GM23338 (cell line): ENCODE measurements at regions not wholly inside any gene's neighbourhood (a gene's known extent, or its start where the extent isn't known, plus 50 kb on each side); places are given as distances from the start of the nearest gene placed in this dataset.

Source experiments
- ATAC-seq: fragments of 200-7000 bp; cut with Tn5 transposase; 3 replicates; pipeline ENCODE4 v1.9.1; 2020
- DNase-seq: peaks from one replicate; pipeline ENCODE4 v3.0.0-alpha.2; 2015; ENCODE audit warnings: low spot score
- H2AFZ ChIP-seq: fragments of 200-600 bp; sonication (generic); 2 replicates; pipeline ENCODE4 v1.8.0; 2016; ENCODE audit warnings: antibody characterized with exemption, mild to moderate bottlenecking, moderate library complexity
- H3F3A ChIP-seq: fragments of 200-600 bp; sonication (generic); replicated peaks from 2 replicates; pipeline ENCODE4 v1.8.0; 2017; ENCODE audit warnings: antibody characterized with exemption, mixed run types, low read depth
- H3K27ac ChIP-seq: fragments of 200-600 bp; sonication (generic); 2 replicates; pipeline ENCODE4 v1.6.1; 2016; ENCODE audit warnings: low read depth
- H3K27me3 ChIP-seq: fragments of 200-600 bp; sonication (generic); 2 replicates; pipeline ENCODE4 v1.8.0; 2016; ENCODE audit warnings: mild to moderate bottlenecking, mixed run types, moderate library complexity; ENCODE audit not compliant: insufficient read depth
- H3K36me3 ChIP-seq: fragments of 200-600 bp; sonication (generic); 2 replicates; pipeline ENCODE4 v1.8.0; 2016; ENCODE audit warnings: mild to moderate bottlenecking; ENCODE audit not compliant: insufficient read depth
- H3K4me1 ChIP-seq: fragments of 200-600 bp; sonication (generic); 2 replicates; pipeline ENCODE4 v1.8.0; 2016; ENCODE audit warnings: mild to moderate bottlenecking, moderate library complexity; ENCODE audit not compliant: insufficient read depth
- H3K4me2 ChIP-seq: fragments of 200-600 bp; sonication (generic); 2 replicates; pipeline ENCODE4 v1.7.1; 2017; ENCODE audit warnings: mixed run types
- H3K4me3 ChIP-seq: fragments of 200-600 bp; sonication (generic); 2 replicates; pipeline ENCODE4 v1.6.1; 2016; ENCODE audit warnings: mixed run types
- H3K79me2 ChIP-seq: fragments of 200-600 bp; sonication (generic); replicated peaks from 2 replicates; pipeline ENCODE4 v1.8.0; 2017; ENCODE audit warnings: mild to moderate bottlenecking; ENCODE audit not compliant: insufficient read depth
- H3K9me2 ChIP-seq: fragments of 200-600 bp; sonication (generic); 2 replicates; pipeline ENCODE4 v1.8.0; 2017; ENCODE audit not compliant: insufficient read depth
- H4K20me1 ChIP-seq: fragments of 200-600 bp; sonication (generic); replicated peaks from 2 replicates; pipeline ENCODE4 v1.8.0; 2017; ENCODE audit warnings: mild to moderate bottlenecking; ENCODE audit not compliant: insufficient read depth
- H3K27ac Mint-ChIP-seq: 2 replicates; pipeline ENCODE4 v1.8.0; 2020; ENCODE audit warnings: inconsistent platforms, mild to moderate bottlenecking, moderate library complexity, mixed read lengths
- H3K27me3 Mint-ChIP-seq: 3 replicates; pipeline ENCODE4 v1.8.0; 2022; ENCODE audit warnings: low read depth, mild to moderate bottlenecking, moderate library complexity, mixed read lengths, inconsistent platforms; ENCODE audit not compliant: insufficient read depth, poor library complexity
- H3K36me3 Mint-ChIP-seq: 3 replicates; pipeline ENCODE4 v1.8.0; 2021; ENCODE audit warnings: low read depth, mild to moderate bottlenecking, inconsistent platforms, moderate library complexity, mixed read lengths
- H3K4me1 Mint-ChIP-seq: 3 replicates; pipeline ENCODE4 v1.8.0; 2020; ENCODE audit warnings: mild to moderate bottlenecking, inconsistent platforms, mixed read lengths
- H3K4me3 Mint-ChIP-seq: 3 replicates; pipeline ENCODE4 v1.8.0; 2021; ENCODE audit warnings: moderate library complexity, mild to moderate bottlenecking, inconsistent platforms, mixed read lengths
- H3K9me3 Mint-ChIP-seq: 3 replicates; pipeline ENCODE4 v1.8.0; 2020; ENCODE audit warnings: moderate library complexity, mild to moderate bottlenecking, inconsistent platforms, mixed read lengths
- CREB1 ChIP-seq: fragments of 250-450 bp; sonication (Bioruptor Pico); IDR thresholded peaks from 2 replicates; pipeline ENCODE4 v1.5.0; 2020; ENCODE audit warnings: low read depth, mild to moderate bottlenecking, moderate library complexity
- CTCF ChIP-seq, 2 experiments: fragments of 200-600 bp in 1 of 2; sonication (generic) in 1 of 2; conservative IDR thresholded peaks; 2 replicates each; pipeline versions ENCODE4 v1.5.1 to v1.6.1; 2016 to 2017; ENCODE audit warnings: antibody characterized with exemption in 2 of 2, low read depth in 2 of 2, mild to moderate bottlenecking in 2 of 2, moderate library complexity in 1 of 2
- ETS1 ChIP-seq: IDR thresholded peaks from 2 replicates; pipeline ENCODE4 v1.6.1; 2016; ENCODE audit warnings: antibody characterized with exemption
- EZH2 ChIP-seq: fragments of 200-600 bp; sonication (generic); IDR thresholded peaks from one replicate; pipeline ENCODE4 v1.8.0; 2017; ENCODE audit warnings: antibody characterized with exemption, mild to moderate bottlenecking, low read depth; ENCODE audit not compliant: unreplicated experiment
- EZH2phosphoT487 ChIP-seq: fragments of 200-600 bp; sonication (generic); IDR thresholded peaks from one replicate; pipeline ENCODE4 v1.8.1; 2018; ENCODE audit warnings: antibody characterized with exemption; ENCODE audit not compliant: unreplicated experiment
- JUNB ChIP-seq: IDR thresholded peaks from one replicate; pipeline ENCODE4 v1.6.1; 2016; ENCODE audit warnings: antibody characterized with exemption; ENCODE audit not compliant: unreplicated experiment
- NANOG ChIP-seq: IDR thresholded peaks from 2 replicates; pipeline ENCODE4 v1.6.1; 2016; ENCODE audit warnings: antibody characterized with exemption, borderline replicate concordance
- POLR2AphosphoS5 ChIP-seq: IDR thresholded peaks from 2 replicates; pipeline ENCODE4 v1.6.1; 2016; ENCODE audit warnings: antibody characterized with exemption, low read depth
- REST ChIP-seq: IDR thresholded peaks from one replicate; pipeline ENCODE4 v1.6.1; 2018; ENCODE audit warnings: antibody characterized with exemption; ENCODE audit not compliant: unreplicated experiment
- STAT1 ChIP-seq: IDR thresholded peaks from one replicate; pipeline ENCODE4 v1.6.1; 2016; ENCODE audit warnings: antibody characterized with exemption; ENCODE audit not compliant: unreplicated experiment
- ZNF114 ChIP-seq: fragments of 250-450 bp; sonication (Bioruptor Pico); IDR thresholded peaks from 2 replicates; pipeline ENCODE4 v1.5.0; 2020; ENCODE audit warnings: mild to moderate bottlenecking, moderate library complexity
- ZNF331 ChIP-seq: fragments of 250-450 bp; sonication (Bioruptor Pico); IDR thresholded peaks from 2 replicates; pipeline ENCODE4 v1.5.0; 2020; ENCODE audit warnings: low read depth, mild to moderate bottlenecking, moderate library complexity
- ZNF462 ChIP-seq: fragments of 250-450 bp; sonication (Bioruptor Pico); IDR thresholded peaks from 2 replicates; pipeline ENCODE4 v1.5.0; 2020; ENCODE audit warnings: mild to moderate bottlenecking, moderate library complexity

- Mint-ChIP-seq H3K36me3 (no peaks in the 10 kb centered on the region), H3K4me1 (no peaks in the 10 kb centered on the region), H3K27me3 (peaks cover 4% of the 10 kb centered on the region), H3K27ac (no peak overlapping the region), H3K4me3 (no peak overlapping the region), H3K9me3 (no peaks in the 10 kb centered on the region)
- Histone ChIP-seq H3F3A (no peaks in the 10 kb centered on the region), H2AFZ (no peak overlapping the region), H3K9me2 (peaks cover 10% of the 10 kb centered on the region; the same call in 1 of the 2 replicates), H3K36me3 (no peaks in the 10 kb centered on the region), H3K27me3 (no peaks in the 10 kb centered on the region), H3K4me3 (no peak overlapping the region), H3K27ac (no peak overlapping the region), H3K79me2 (no peaks in the 10 kb centered on the region), H4K20me1 (no peaks in the 10 kb centered on the region), H3K4me1 (no peaks in the 10 kb centered on the region; the same call in 1 of the 2 replicates), H3K4me2 (no peak overlapping the region)
- TF ChIP-seq EZH2phosphoT487: no peak
- no peak for TF ChIP-seq CTCF (conservative IDR thresholded peaks at IDR 0.05; ENCODE audit: low read depth in 2 of 2)
- TF ChIP-seq ZNF114 (CRISPR knock-in tag): no peak
- no peak for TF ChIP-seq CREB1
- no peak for TF ChIP-seq ETS1
- no peak for TF ChIP-seq STAT1
- no peak for TF ChIP-seq ZNF462 (CRISPR knock-in tag)
- no peak for TF ChIP-seq ZNF331
- no peak for TF ChIP-seq EZH2
- no peak for TF ChIP-seq POLR2AphosphoS5
- TF ChIP-seq REST: no peak
- TF ChIP-seq NANOG: no peak
- TF ChIP-seq JUNB: no peak
- no peak for DNase-seq
- ATAC-seq: no peak
These were observed 366.7 kb upstream of the PROX1 start for GRCh38 chr1:213621077-213621476.
